Trophoblast cell (in vitro differentiated cells and primary cell): ENCODE measurements at regions not wholly inside any gene's neighbourhood (a gene's known extent, or its start where the extent isn't known, plus 50 kb on each side); places are given as distances from the start of the nearest gene placed in this dataset.
A peak's percentile ranks its signal among the peaks of the same experiment; 100 is the strongest.

ENCODE experiments used
- DNase-seq, 2 donors: peaks; one replicate each; pipeline ENCODE4 v3.0.0-alpha.2; 2016
- H2AFZ ChIP-seq: 2 replicates; pipeline ENCODE4 v1.6.1; 2013; ENCODE audit warnings: low read length, moderate library complexity, mild to moderate bottlenecking; ENCODE audit not compliant: insufficient read depth, poor library complexity
- H2AK5ac ChIP-seq: 2 replicates; pipeline ENCODE4 v1.6.1; 2013; ENCODE audit warnings: mild to moderate bottlenecking, low read length
- H2BK120ac ChIP-seq: 2 replicates; pipeline ENCODE4 v1.6.1; 2013; ENCODE audit warnings: low read length, mild to moderate bottlenecking, moderate library complexity; ENCODE audit not compliant: insufficient read depth, poor library complexity
- H2BK12ac ChIP-seq: 2 replicates; pipeline ENCODE4 v1.6.1; 2013; ENCODE audit warnings: mild to moderate bottlenecking, low read length, moderate library complexity
- H2BK5ac ChIP-seq: 2 replicates; pipeline ENCODE4 v1.6.1; 2013; ENCODE audit warnings: low read length, low read depth, moderate library complexity, mild to moderate bottlenecking; ENCODE audit not compliant: poor library complexity
- H3K14ac ChIP-seq: 2 replicates; pipeline ENCODE4 v1.6.1; 2013; ENCODE audit warnings: mild to moderate bottlenecking, low read length
- H3K18ac ChIP-seq: 2 replicates; pipeline ENCODE4 v1.6.1; 2013; ENCODE audit warnings: mild to moderate bottlenecking, low read length
- H3K23ac ChIP-seq: 2 replicates; pipeline ENCODE4 v1.6.1; 2013; ENCODE audit warnings: low read length
- H3K27ac ChIP-seq: 2 replicates; pipeline ENCODE4 v1.5.1; 2013; ENCODE audit warnings: low read depth, mild to moderate bottlenecking, inconsistent platforms, low read length, moderate library complexity
- H3K27me3 ChIP-seq: 2 replicates; pipeline ENCODE4 v1.6.1; 2013; ENCODE audit warnings: inconsistent platforms, mild to moderate bottlenecking, low read length, moderate library complexity; ENCODE audit not compliant: insufficient read depth
- H3K36me3 ChIP-seq, 2 experiments: 1 replicate in 1 of 2; 2 replicates in 1 of 2; pipeline ENCODE4 v1.6.1; 2013; ENCODE audit warnings: low read length in 2 of 2, mild to moderate bottlenecking in 2 of 2, moderate library complexity in 1 of 2; ENCODE audit not compliant: insufficient read depth in 2 of 2, control insufficient read depth in 1 of 2
- H3K4ac ChIP-seq: 2 replicates; pipeline ENCODE4 v1.6.1; 2013; ENCODE audit warnings: low read depth, mild to moderate bottlenecking, low read length, moderate library complexity
- H3K4me1 ChIP-seq, 2 experiments: 1 replicate in 1 of 2; 2 replicates in 1 of 2; pipeline ENCODE4 v1.6.1; 2013; ENCODE audit warnings: low read length in 2 of 2, mild to moderate bottlenecking in 2 of 2, moderate library complexity in 1 of 2; ENCODE audit not compliant: insufficient read depth in 2 of 2, control insufficient read depth in 1 of 2
- H3K4me2 ChIP-seq: 2 replicates; pipeline ENCODE4 v1.6.1; 2013; ENCODE audit warnings: inconsistent platforms, mild to moderate bottlenecking, low read length, moderate library complexity
- H3K4me3 ChIP-seq: 2 replicates; pipeline ENCODE4 v1.5.1; 2013; ENCODE audit warnings: mild to moderate bottlenecking, low read depth, low read length, inconsistent platforms
- H3K79me1 ChIP-seq: one replicate; pipeline ENCODE4 v1.6.1; 2013; ENCODE audit warnings: low read length
- H3K79me2 ChIP-seq: 2 replicates; pipeline ENCODE4 v1.6.1; 2013; ENCODE audit warnings: low read length, mild to moderate bottlenecking; ENCODE audit not compliant: control insufficient read depth, insufficient read depth, poor library complexity
- H3K9ac ChIP-seq: 2 replicates; pipeline ENCODE4 v1.6.1; 2013; ENCODE audit warnings: mild to moderate bottlenecking, low read length
- H3K9me3 ChIP-seq: 2 replicates; pipeline ENCODE4 v1.6.1; 2013; ENCODE audit warnings: low read depth, mild to moderate bottlenecking, control low read depth, inconsistent platforms, low read length; ENCODE audit not compliant: insufficient read depth
- H4K12ac ChIP-seq: 2 replicates; pipeline ENCODE4 v1.6.1; 2013; ENCODE audit warnings: low read depth, mild to moderate bottlenecking, low read length, moderate library complexity
- H4K8ac ChIP-seq: 2 replicates; pipeline ENCODE4 v1.6.1; 2013; ENCODE audit warnings: low read depth, mild to moderate bottlenecking, low read length, moderate library complexity
- H4K91ac ChIP-seq: one replicate; pipeline ENCODE4 v1.6.1; 2013; ENCODE audit warnings: low read depth, mild to moderate bottlenecking, low read length, moderate library complexity
- whole genome bisulfite sequencing: extraction: QIAGEN DNeasy Blood & Tissue Kit; methylation state at CpG from one replicate; pipeline ENCODE4 v1.1.7; 2013; ENCODE audit warnings: missing lambda C conversion rate; ENCODE audit not compliant: insufficient read length, insufficient coverage; ENCODE audit errors: extremely low coverage; 5-methylcytosine and 5-hydroxymethylcytosine counted together

- Histone ChIP-seq H3K27ac (no peak overlapping the region), H3K4me1 (no peaks in the 10 kb centered on the region), H2AFZ (no peak overlapping the region), H4K12ac (no peak overlapping the region), H4K8ac (no peak overlapping the region), H3K27me3 (no peaks in the 10 kb centered on the region), H3K4me3 (no peak overlapping the region), H3K9me3 (no peaks in the 10 kb centered on the region), H3K79me1 (no peaks in the 10 kb centered on the region), H3K4me2 (no peak overlapping the region), H2AK5ac (no peak overlapping the region), H3K36me3 (no peaks in the 10 kb centered on the region), H3K14ac (no peak overlapping the region), H2BK5ac (no peak overlapping the region), H3K23ac (no peak overlapping the region), H3K4ac (no peak overlapping the region), H4K91ac (no peak overlapping the region), H2BK12ac (no peak overlapping the region), H3K79me2 (no peaks in the 10 kb centered on the region), H3K18ac (no peak overlapping the region), H3K9ac (no peak overlapping the region), H2BK120ac (no peak overlapping the region)
- no CpG with 5 or more reads among the region's 4 CpGs for WGBS
- no peak for DNase-seq
These were observed 62.4 kb downstream of the GSC start for GRCh38 chr14:94707494-94707893.

- no peak overlapping the region for H3K14ac ChIP-seq
- no peak overlapping the region for H3K27ac ChIP-seq
- no peak overlapping the region for H4K8ac ChIP-seq
- no peak overlapping the region for H2BK5ac ChIP-seq
- no peaks in the 10 kb centered on the region for H3K9me3 ChIP-seq
- no peak overlapping the region for H3K23ac ChIP-seq
- no peak overlapping the region for H2BK120ac ChIP-seq
- no peak overlapping the region for H3K9ac ChIP-seq
- no peak overlapping the region for H3K4ac ChIP-seq
- no peak overlapping the region for H4K12ac ChIP-seq
- no peak overlapping the region for H3K4me2 ChIP-seq
- H4K91ac ChIP-seq, result no peak overlapping the region
- WGBS, result no CpG with 5 or more reads among the region's 6 CpGs
- no peaks in the 10 kb centered on the region for H3K27me3 ChIP-seq
- no peak overlapping the region for H3K18ac ChIP-seq
- no peaks in the 10 kb centered on the region for H3K36me3 ChIP-seq
- H3K4me3 ChIP-seq, result no peak overlapping the region
- no peak overlapping the region for H2BK12ac ChIP-seq
- H2AFZ ChIP-seq, result no peak overlapping the region
- no peaks in the 10 kb centered on the region for H3K79me1 ChIP-seq
- DNase-seq, result no peak
- H3K4me1 ChIP-seq, result no peaks in the 10 kb centered on the region
- no peaks in the 10 kb centered on the region for H3K79me2 ChIP-seq
- no peak overlapping the region for H2AK5ac ChIP-seq
These were observed 63.8 kb downstream of the GSC start for GRCh38 chr14:94706133-94706532.

DNA sequence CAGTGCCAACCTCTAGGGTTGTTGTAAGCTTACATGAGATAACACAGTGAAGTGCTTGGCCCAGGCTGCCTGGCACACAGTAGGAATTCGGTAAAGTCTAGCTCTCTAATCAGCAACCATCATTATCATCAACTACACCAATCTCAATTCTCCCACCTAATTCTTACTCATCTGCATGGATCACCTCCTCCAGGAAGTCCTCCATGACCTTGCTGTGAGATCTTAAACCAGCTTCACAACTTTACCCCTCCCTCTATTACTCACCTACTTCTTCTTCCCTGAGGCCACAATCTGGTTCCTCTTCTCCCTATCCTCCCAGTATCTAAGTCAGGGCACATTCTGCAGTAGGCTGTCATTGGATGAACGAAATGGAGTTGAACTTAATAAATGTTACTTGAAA is 67.3 kb downstream of the GSC start:
- no peaks in the 10 kb centered on the region for H3K36me3 ChIP-seq
- H2BK5ac ChIP-seq, result no peak overlapping the region
- no peak overlapping the region for H3K4me2 ChIP-seq
- H3K9me3 ChIP-seq, result no peaks in the 10 kb centered on the region
- H4K12ac ChIP-seq, result no peak overlapping the region
- H3K79me2 ChIP-seq, result no peaks in the 10 kb centered on the region
- no peak overlapping the region for H2AK5ac ChIP-seq
- no peaks in the 10 kb centered on the region for H3K27me3 ChIP-seq
- no peak overlapping the region for H3K14ac ChIP-seq
- H3K4me1 ChIP-seq, result no peaks in the 10 kb centered on the region
- H3K18ac ChIP-seq, result no peak overlapping the region
- H3K4me3 ChIP-seq, result no peak overlapping the region
- H2BK12ac ChIP-seq, result no peak overlapping the region
- H3K4ac ChIP-seq, result no peak overlapping the region
- H3K27ac ChIP-seq, result no peak overlapping the region
- H4K91ac ChIP-seq, result no peak overlapping the region
- H4K8ac ChIP-seq, result no peak overlapping the region
- H3K23ac ChIP-seq, result no peak overlapping the region
- DNase-seq, result peak; percentile 27 to 51
- no peak overlapping the region for H3K9ac ChIP-seq
- no peaks in the 10 kb centered on the region for H3K79me1 ChIP-seq
- WGBS, result no CpG with 5 or more reads among the region's 2 CpGs
- no peak overlapping the region for H2BK120ac ChIP-seq
- H2AFZ ChIP-seq, result no peak overlapping the region

DNA sequence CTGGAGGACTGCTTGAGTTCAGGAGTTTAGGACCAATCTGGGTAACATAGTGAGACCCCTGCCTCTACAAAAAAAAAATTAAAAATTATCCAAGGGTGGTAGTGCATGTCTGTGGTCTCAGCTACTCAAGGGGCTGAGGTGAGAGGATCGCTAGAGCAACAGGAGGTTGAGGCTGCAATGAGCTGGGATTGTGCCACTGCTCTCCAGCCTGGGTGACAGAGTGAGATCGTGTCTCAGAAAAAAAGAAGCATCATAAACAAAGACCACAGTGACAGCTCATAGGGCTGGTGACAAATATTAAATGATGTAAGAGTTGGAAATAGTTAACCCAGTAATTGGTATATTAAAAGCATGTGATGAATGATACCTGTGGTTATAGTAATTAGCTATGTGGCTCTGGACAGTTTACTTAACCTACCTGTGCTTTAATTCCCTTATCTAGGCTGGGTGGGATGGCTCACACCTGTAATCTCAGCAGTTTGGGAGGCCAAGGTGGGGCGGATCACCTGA is 68.0 kb downstream of the GSC start:
- H3K4me3 ChIP-seq, result no peak overlapping the region
- no peaks in the 10 kb centered on the region for H3K27me3 ChIP-seq
- no peak overlapping the region for H3K18ac ChIP-seq
- H3K4ac ChIP-seq, result no peak overlapping the region
- no peak overlapping the region for H2BK12ac ChIP-seq
- no peak overlapping the region for H2BK120ac ChIP-seq
- H2BK5ac ChIP-seq, result no peak overlapping the region
- H3K23ac ChIP-seq, result no peak overlapping the region
- H4K91ac ChIP-seq, result no peak overlapping the region
- no peaks in the 10 kb centered on the region for H3K4me1 ChIP-seq
- no peak overlapping the region for H3K9ac ChIP-seq
- no CpG with 5 or more reads among the region's 3 CpGs for WGBS
- H3K9me3 ChIP-seq, result no peaks in the 10 kb centered on the region
- no peak overlapping the region for H3K14ac ChIP-seq
- H2AK5ac ChIP-seq, result no peak overlapping the region
- H2AFZ ChIP-seq, result no peak overlapping the region
- H3K4me2 ChIP-seq, result no peak overlapping the region
- H4K8ac ChIP-seq, result no peak overlapping the region
- H3K36me3 ChIP-seq, result no peaks in the 10 kb centered on the region
- H4K12ac ChIP-seq, result no peak overlapping the region
- no peak overlapping the region for H3K27ac ChIP-seq
- H3K79me2 ChIP-seq, result no peaks in the 10 kb centered on the region
- DNase-seq, result no peak
- H3K79me1 ChIP-seq, result no peaks in the 10 kb centered on the region
